K562 (cell line): ENCODE measurements at regions not wholly inside any gene's neighbourhood (a gene's known extent, or its start where the extent isn't known, plus 50 kb on each side); places are given as distances from the start of the nearest gene placed in this dataset.

Experiments used
- ATAC-seq: fragments of 200-7000 bp; cut with Tn5 transposase; 3 replicates; pipeline ENCODE4 v1.9.1; 2020; ENCODE audit warnings: moderate library complexity
- BruUV-seq: library from RNA; stranded (reverse); fragments of 400-500 nt; replicated peaks from 2 replicates; lab custom pipeline; 2021; lab: Mats Ljungman, UMichigan
- CTCF ChIA-PET: fragments of 300-600 bp; formaldehyde crosslinking; extraction: SDS; loops from one replicate; lab custom pipeline; 2021; ENCODE audit warnings: low intra/inter-chr PET ratio; lab: Yijun Ruan, JAX
- POLR2A ChIA-PET: fragments of 300-600, 350-650 bp; sonication (Branson Sonifier 250); formaldehyde crosslinking; extraction: SDS; loops from one replicate; lab custom pipeline; 2021; ENCODE audit warnings: antibody characterized with exemption, inconsistent platforms; lab: Yijun Ruan, JAX
- DNase-seq, 4 experiments: peaks; one replicate each; pipeline versions ENCODE4 v3.0.0 to v3.0.0-alpha.2; 2011 to 2018; ENCODE audit warnings: low spot score in 3 of 4, mixed read lengths in 3 of 4; ENCODE audit errors: extremely low read depth in 1 of 4
- FAIRE-seq: peaks from 2 replicates; lab custom pipeline; 2011; peaks lifted over from hg19 to GRCh38; lab: Jason Lieb, UNC
- H2AFZ ChIP-seq: 2 replicates; pipeline ENCODE4 v1.6.0; 2011; ENCODE audit warnings: low read depth, low read length, control low read depth, inconsistent platforms
- H3K27ac ChIP-seq: fragments of 200-600 bp; 3 replicates; pipeline ENCODE4 v1.8.0; 2011; ENCODE audit warnings: low read depth, mild to moderate bottlenecking, control low read depth, inconsistent platforms, low read length, moderate library complexity, mixed read lengths; ENCODE audit errors: extremely low read depth
- H3K27me3 ChIP-seq, 2 experiments: fragments of 300-600 bp in 1 of 2; 2 replicates in 1 of 2; 3 replicates in 1 of 2; pipeline versions ENCODE4 v1.6.0 to v1.8.0; 2011; ENCODE audit warnings: inconsistent platforms in 2 of 2, low read length in 2 of 2, mild to moderate bottlenecking in 1 of 2, mixed read lengths in 1 of 2, moderate library complexity in 1 of 2; ENCODE audit not compliant: control insufficient read depth in 2 of 2, insufficient read depth in 2 of 2
- H3K36me3 ChIP-seq: fragments of 300-600 bp; 3 replicates; pipeline ENCODE4 v1.8.0; 2011; ENCODE audit warnings: mild to moderate bottlenecking, low read length, inconsistent platforms; ENCODE audit not compliant: control insufficient read depth, insufficient read depth
- H3K4me1 ChIP-seq, 2 experiments: fragments of 200-600 bp in 1 of 2; replicated peaks in 1 of 2; 2 replicates in 1 of 2; 3 replicates in 1 of 2; pipeline versions ENCODE4 v1.5.1 to v1.8.0; 2011; ENCODE audit warnings: inconsistent platforms in 2 of 2, low read length in 2 of 2, mild to moderate bottlenecking in 1 of 2, mixed read lengths in 1 of 2, moderate library complexity in 1 of 2; ENCODE audit not compliant: control insufficient read depth in 2 of 2, insufficient read depth in 2 of 2
- H3K4me2 ChIP-seq: 2 replicates; pipeline ENCODE4 v1.6.1; 2011; ENCODE audit warnings: low read length, control low read depth, inconsistent platforms, mixed read lengths; ENCODE audit not compliant: insufficient read depth
- H3K4me3 ChIP-seq: fragments of 200-600 bp; sonication (generic), shearing (Covaris generic); 2 replicates; pipeline ENCODE4 v1.5.1; 2016; ENCODE audit warnings: control low read depth, inconsistent platforms
- H3K79me2 ChIP-seq: fragments of 200-600 bp; 3 replicates; pipeline ENCODE4 v1.8.0; 2011; ENCODE audit warnings: low read length, inconsistent platforms; ENCODE audit not compliant: control insufficient read depth, insufficient read depth
- H3K9ac ChIP-seq, 2 experiments: 2 replicates each; pipeline versions ENCODE4 v1.6.0 to v1.6.1; 2011; ENCODE audit warnings: low read depth in 2 of 2, low read length in 2 of 2, control low read depth in 1 of 2, inconsistent platforms in 1 of 2, mild to moderate bottlenecking in 1 of 2, mixed read lengths in 1 of 2; ENCODE audit not compliant: insufficient read depth in 1 of 2
- H3K9me1 ChIP-seq: one replicate; pipeline ENCODE4 v1.6.0; 2011; ENCODE audit warnings: inconsistent platforms, mild to moderate bottlenecking, low read length, moderate library complexity; ENCODE audit not compliant: control insufficient read depth, insufficient read depth
- H3K9me3 ChIP-seq: replicated peaks from 2 replicates; pipeline ENCODE4 v1.5.1; 2011; ENCODE audit warnings: low read depth, low read length, inconsistent platforms; ENCODE audit not compliant: control insufficient read depth, insufficient read depth
- H4K20me1 ChIP-seq: replicated peaks from 2 replicates; pipeline ENCODE4 v1.6.1; 2011; ENCODE audit warnings: low read length, inconsistent platforms, mixed read lengths; ENCODE audit not compliant: control insufficient read depth, insufficient read depth
- COPS2 ChIP-seq: fragments of 450-650 bp; conservative IDR thresholded peaks from 2 replicates; pipeline ENCODE4 v1.6.1; 2016; ENCODE audit warnings: mild to moderate bottlenecking, moderate library complexity
- GTF2E2 ChIP-seq: fragments of 200-800 bp; sonication (Bioruptor generic); IDR thresholded peaks from 2 replicates; pipeline ENCODE4 v1.6.1; 2016; ENCODE audit warnings: missing genetic modification characterization, missing compliant biosample characterization
- HCFC1 ChIP-seq: IDR thresholded peaks from 2 replicates; pipeline ENCODE4 v1.6.1; 2012; ENCODE audit warnings: low read depth, low read length, improper control_type of control experiment
- JUND ChIP-seq, 2 experiments: IDR thresholded peaks; 2 replicates in 1 of 2; 3 replicates in 1 of 2; pipeline ENCODE4 v1.6.1; 2011; ENCODE audit warnings: borderline replicate concordance in 2 of 2, low read depth in 2 of 2, low read length in 2 of 2, improper control_type of control experiment in 1 of 2, missing biosample characterization in 1 of 2, missing genetic modification characterization in 1 of 2, missing genetic modification reagents in 1 of 2
- MED1 ChIP-seq: sonication (generic); formaldehyde crosslinking; IDR thresholded peaks from 2 replicates; pipeline ENCODE4 v1.8.1; 2023; ENCODE audit warnings: missing genetic modification reagents, borderline replicate concordance
- NCOR1 ChIP-seq: fragments of 450-650 bp; IDR thresholded peaks from 2 replicates; pipeline ENCODE4 v1.6.1; 2016; ENCODE audit warnings: mild to moderate bottlenecking, moderate library complexity
- PTRF ChIP-seq: fragments of 450-650 bp; IDR thresholded peaks from 2 replicates; pipeline ENCODE4 v1.6.1; 2016; ENCODE audit warnings: mild to moderate bottlenecking, missing genetic modification characterization, missing compliant biosample characterization
- RNF2 ChIP-seq: sonication (generic); IDR thresholded peaks from 2 replicates; pipeline ENCODE4 v1.6.1; 2016
- SREBF1 ChIP-seq: fragments of 150-350 bp; IDR thresholded peaks from 2 replicates; pipeline ENCODE4 v1.6.1; 2014; ENCODE audit warnings: antibody characterized with exemption, low read depth, low read length, borderline replicate concordance
- SRSF7 ChIP-seq: fragments of 200-400 bp; formaldehyde crosslinking; optimal IDR thresholded peaks from 2 replicates; pipeline ENCODE3; 2017; ENCODE audit warnings: mild to moderate bottlenecking, low read depth, low read length
- ZC3H8 ChIP-seq: fragments of 450-650 bp; IDR thresholded peaks from 2 replicates; pipeline ENCODE4 v1.6.1; 2017
- ZFPM2 ChIP-seq: fragments of 250-450 bp; sonication (Bioruptor Pico); IDR thresholded peaks from 2 replicates; pipeline ENCODE4 v1.5.1; 2022; ENCODE audit warnings: mild to moderate bottlenecking
- ZKSCAN3 ChIP-seq: fragments of 250-450 bp; sonication (Bioruptor Pico); IDR thresholded peaks from 2 replicates; pipeline ENCODE4 v1.4.0; 2020
- ZNF140 ChIP-seq: fragments of 250-450 bp; sonication (Bioruptor Pico); IDR thresholded peaks from 2 replicates; pipeline ENCODE4 v1.8.0; 2021; ENCODE audit warnings: moderate library complexity, mild to moderate bottlenecking, inconsistent platforms
- ZNF512 ChIP-seq: IDR thresholded peaks from 2 replicates; pipeline ENCODE4 v1.6.1; 2016; ENCODE audit warnings: missing genetic modification characterization, missing compliant biosample characterization
- ZNF766 ChIP-seq: fragments of 200-800 bp; sonication (Bioruptor generic); conservative IDR thresholded peaks from 2 replicates; pipeline ENCODE4 v1.6.1; 2016; ENCODE audit warnings: missing genetic modification characterization, missing compliant biosample characterization
- WGBS: fragments of 100-300 bp; shearing (Covaris generic); methylation state at CpG from one replicate; pipeline ENCODE4 v1.1.6; 2016; ENCODE audit warnings: low coverage, mixed read lengths; ENCODE audit not compliant: insufficient coverage; ENCODE audit errors: missing lambda C conversion rate; 5-methylcytosine and 5-hydroxymethylcytosine counted together
- in situ Hi-C: fragments of 300-500 bp; cut with MboI; formaldehyde crosslinking; loops from 4 replicates; pipeline ENCODE4 v1.15.0; 2018; ENCODE audit warnings: inconsistent platforms, mixed read lengths
- intact Hi-C: fragments of 100-400 bp; cut with micrococcal nuclease; formaldehyde crosslinking; loops from 2 replicates; pipeline ENCODE4 v1.14.2; 2022
- TF ChIP-seq, protein P1 (sequence below): fragments of 450-650 bp; IDR thresholded peaks from one replicate; pipeline ENCODE4 v1.6.1; 2018; ENCODE audit warnings: mild to moderate bottlenecking, moderate library complexity; ENCODE audit not compliant: partially characterized antibody
- TF ChIP-seq, protein P2 (sequence below), 2 experiments: IDR thresholded peaks; 2 replicates each; pipeline ENCODE4 v1.6.1; 2011; ENCODE audit warnings: borderline replicate concordance in 1 of 2, control low read depth in 1 of 2, low read depth in 1 of 2, low read length in 1 of 2, mild to moderate bottlenecking in 1 of 2, mixed read lengths in 1 of 2, moderate library complexity in 1 of 2; ENCODE audit not compliant: insufficient read depth in 1 of 2, insufficient read length in 1 of 2, poor library complexity in 1 of 2, severe bottlenecking in 1 of 2; ENCODE audit errors: extremely low read depth in 1 of 2

DNA sequence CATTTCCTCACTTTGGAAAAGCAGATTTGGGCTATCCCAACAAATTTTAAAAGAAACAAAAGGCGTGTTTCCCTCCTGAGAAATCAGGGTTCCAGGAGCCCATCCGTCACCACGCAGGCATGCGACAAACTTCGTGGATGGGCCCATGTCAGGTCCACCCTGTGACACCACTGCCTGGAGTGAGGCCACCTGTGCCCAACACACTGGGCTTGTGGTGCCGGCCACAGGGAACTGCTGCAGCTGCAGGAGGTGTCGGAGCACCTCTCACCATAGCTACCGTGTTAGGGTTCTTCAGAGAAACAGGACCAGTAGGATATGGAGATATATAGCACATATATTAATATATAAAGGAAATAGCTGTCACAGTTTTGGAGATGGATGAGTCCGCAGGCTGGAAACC is 53.0 kb upstream of the BCL11B start:
- H3K4me3 ChIP-seq = no peak overlapping the region
- H2AFZ ChIP-seq = no peak overlapping the region
- no peak overlapping the region for H3K4me2 ChIP-seq
- no peaks in the 10 kb centered on the region for H3K36me3 ChIP-seq
- no peaks in the 10 kb centered on the region for H3K9me1 ChIP-seq
- ChIA-PET CTCF (no interaction called here), POLR2A (no interaction called here)
- ATAC-seq (no peak), DNase-seq (no peak), FAIRE-seq (no peak)
- H3K9ac ChIP-seq = no peak overlapping the region
- no peaks in the 10 kb centered on the region for H3K9me3 ChIP-seq
- 0 out of 2 replicates have a peak, but pooled peaks cover 8% of the 10 kb centered on the region for H4K20me1 ChIP-seq
- intact Hi-C loops = no loop called here
- H3K27me3 ChIP-seq = peaks cover 0 to 6% of the 10 kb centered on the region in 2 experiments; a peak in 2 of 5 replicates
- BruUV-seq = no TSS peak
- no peak for TF ChIP-seq ZNF766 (CRISPR knock-in tag)
- TF ChIP-seq ZFPM2 = no peak
- TF ChIP-seq SREBF1 = no peak
- TF ChIP-seq, protein P1, sequence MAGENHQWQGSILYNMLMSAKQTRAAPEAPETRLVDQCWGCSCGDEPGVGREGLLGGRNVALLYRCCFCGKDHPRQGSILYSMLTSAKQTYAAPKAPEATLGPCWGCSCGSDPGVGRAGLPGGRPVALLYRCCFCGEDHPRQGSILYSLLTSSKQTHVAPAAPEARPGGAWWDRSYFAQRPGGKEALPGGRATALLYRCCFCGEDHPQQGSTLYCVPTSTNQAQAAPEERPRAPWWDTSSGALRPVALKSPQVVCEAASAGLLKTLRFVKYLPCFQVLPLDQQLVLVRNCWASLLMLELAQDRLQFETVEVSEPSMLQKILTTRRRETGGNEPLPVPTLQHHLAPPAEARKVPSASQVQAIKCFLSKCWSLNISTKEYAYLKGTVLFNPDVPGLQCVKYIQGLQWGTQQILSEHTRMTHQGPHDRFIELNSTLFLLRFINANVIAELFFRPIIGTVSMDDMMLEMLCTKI = no peak
- TF ChIP-seq PTRF (tag) = no peak
- TF ChIP-seq NCOR1 = no peak
- no peak for TF ChIP-seq ZNF512 (tag)
- TF ChIP-seq JUND (IDR thresholded peaks at IDR 0.05; ENCODE audit: borderline replicate concordance, low read depth, low read length) = no peak
- no peak for TF ChIP-seq JUND (tag; IDR thresholded peaks at IDR 0.05; ENCODE audit: borderline replicate concordance, low read depth, low read length)
- TF ChIP-seq ZNF140 = no peak
- no peak for TF ChIP-seq GTF2E2
- no peak for TF ChIP-seq SRSF7
- TF ChIP-seq HCFC1 = no peak
- no peak for TF ChIP-seq ZKSCAN3 (CRISPR knock-in tag)
- no peak for TF ChIP-seq ZC3H8
- no peak for TF ChIP-seq COPS2
- TF ChIP-seq, protein P2, sequence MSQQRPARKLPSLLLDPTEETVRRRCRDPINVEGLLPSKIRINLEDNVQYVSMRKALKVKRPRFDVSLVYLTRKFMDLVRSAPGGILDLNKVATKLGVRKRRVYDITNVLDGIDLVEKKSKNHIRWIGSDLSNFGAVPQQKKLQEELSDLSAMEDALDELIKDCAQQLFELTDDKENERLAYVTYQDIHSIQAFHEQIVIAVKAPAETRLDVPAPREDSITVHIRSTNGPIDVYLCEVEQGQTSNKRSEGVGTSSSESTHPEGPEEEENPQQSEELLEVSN (IDR thresholded peaks at IDR 0.05; ENCODE audit: borderline replicate concordance in 1 of 2, extremely low read depth in 1 of 2, insufficient read depth in 1 of 2, insufficient read length in 1 of 2, low read depth in 1 of 2, low read length in 1 of 2, poor library complexity in 1 of 2, severe bottlenecking in 1 of 2) = no peak
- TF ChIP-seq MED1 (CRISPR knock-in tag) = no peak
- no peak for TF ChIP-seq RNF2
- no peak overlapping the region for H3K27ac ChIP-seq
- no peaks in the 10 kb centered on the region for H3K79me2 ChIP-seq
- whole genome bisulfite sequencing = 3% methylated on average over 8 of the region's 9 CpGs
- peaks cover 0 to 11% of the 10 kb centered on the region in 2 experiments; a peak in 2 of 5 replicates for H3K4me1 ChIP-seq
- in situ Hi-C loops = no loop called here
